HL-60 (cell line): ENCODE measurements at regions not wholly inside any gene's neighbourhood (a gene's known extent, or its start where the extent isn't known, plus 50 kb on each side); places are given as distances from the start of the nearest gene placed in this dataset.

Experiments
- GABPA ChIP-seq: IDR thresholded peaks from 2 replicates; pipeline ENCODE4 v1.6.1; 2012; ENCODE audit warnings: low read depth
- POLR2AphosphoS5 ChIP-seq: IDR thresholded peaks from 2 replicates; pipeline ENCODE4 v1.6.1; 2012; ENCODE audit warnings: low read depth
- TF ChIP-seq, protein P1 (sequence below): IDR thresholded peaks from one replicate; pipeline ENCODE4 v1.5.1; 2011; ENCODE audit warnings: low read length, control low read depth, inconsistent platforms; ENCODE audit not compliant: insufficient read depth
- TF ChIP-seq, protein P2 (sequence below): IDR thresholded peaks from 2 replicates; pipeline ENCODE4 v1.6.1; 2012; ENCODE audit warnings: low read depth; ENCODE audit not compliant: insufficient replicate concordance

DNA sequence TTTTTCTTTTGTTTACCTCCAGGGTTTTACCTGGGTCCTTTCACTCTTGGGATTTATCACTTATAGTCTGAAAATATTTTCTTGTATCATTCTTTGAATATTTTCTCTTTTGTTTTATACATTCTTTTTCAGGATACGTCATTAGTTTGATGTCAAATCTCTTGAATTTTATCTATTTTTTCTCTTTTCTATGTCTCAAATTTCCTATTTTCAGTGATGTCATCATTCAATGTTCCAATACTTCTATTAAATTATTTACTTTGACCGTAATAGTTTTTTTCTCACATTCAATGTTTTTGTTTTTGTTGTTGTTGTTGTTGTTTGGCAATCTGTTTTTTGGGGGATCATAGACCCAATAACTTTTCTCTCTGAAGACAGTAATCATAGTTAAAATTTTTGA, 83.5 kb downstream of the PRR20E start:
- TF ChIP-seq, protein P1, sequence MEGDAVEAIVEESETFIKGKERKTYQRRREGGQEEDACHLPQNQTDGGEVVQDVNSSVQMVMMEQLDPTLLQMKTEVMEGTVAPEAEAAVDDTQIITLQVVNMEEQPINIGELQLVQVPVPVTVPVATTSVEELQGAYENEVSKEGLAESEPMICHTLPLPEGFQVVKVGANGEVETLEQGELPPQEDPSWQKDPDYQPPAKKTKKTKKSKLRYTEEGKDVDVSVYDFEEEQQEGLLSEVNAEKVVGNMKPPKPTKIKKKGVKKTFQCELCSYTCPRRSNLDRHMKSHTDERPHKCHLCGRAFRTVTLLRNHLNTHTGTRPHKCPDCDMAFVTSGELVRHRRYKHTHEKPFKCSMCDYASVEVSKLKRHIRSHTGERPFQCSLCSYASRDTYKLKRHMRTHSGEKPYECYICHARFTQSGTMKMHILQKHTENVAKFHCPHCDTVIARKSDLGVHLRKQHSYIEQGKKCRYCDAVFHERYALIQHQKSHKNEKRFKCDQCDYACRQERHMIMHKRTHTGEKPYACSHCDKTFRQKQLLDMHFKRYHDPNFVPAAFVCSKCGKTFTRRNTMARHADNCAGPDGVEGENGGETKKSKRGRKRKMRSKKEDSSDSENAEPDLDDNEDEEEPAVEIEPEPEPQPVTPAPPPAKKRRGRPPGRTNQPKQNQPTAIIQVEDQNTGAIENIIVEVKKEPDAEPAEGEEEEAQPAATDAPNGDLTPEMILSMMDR: no peak
- TF ChIP-seq, protein P2, sequence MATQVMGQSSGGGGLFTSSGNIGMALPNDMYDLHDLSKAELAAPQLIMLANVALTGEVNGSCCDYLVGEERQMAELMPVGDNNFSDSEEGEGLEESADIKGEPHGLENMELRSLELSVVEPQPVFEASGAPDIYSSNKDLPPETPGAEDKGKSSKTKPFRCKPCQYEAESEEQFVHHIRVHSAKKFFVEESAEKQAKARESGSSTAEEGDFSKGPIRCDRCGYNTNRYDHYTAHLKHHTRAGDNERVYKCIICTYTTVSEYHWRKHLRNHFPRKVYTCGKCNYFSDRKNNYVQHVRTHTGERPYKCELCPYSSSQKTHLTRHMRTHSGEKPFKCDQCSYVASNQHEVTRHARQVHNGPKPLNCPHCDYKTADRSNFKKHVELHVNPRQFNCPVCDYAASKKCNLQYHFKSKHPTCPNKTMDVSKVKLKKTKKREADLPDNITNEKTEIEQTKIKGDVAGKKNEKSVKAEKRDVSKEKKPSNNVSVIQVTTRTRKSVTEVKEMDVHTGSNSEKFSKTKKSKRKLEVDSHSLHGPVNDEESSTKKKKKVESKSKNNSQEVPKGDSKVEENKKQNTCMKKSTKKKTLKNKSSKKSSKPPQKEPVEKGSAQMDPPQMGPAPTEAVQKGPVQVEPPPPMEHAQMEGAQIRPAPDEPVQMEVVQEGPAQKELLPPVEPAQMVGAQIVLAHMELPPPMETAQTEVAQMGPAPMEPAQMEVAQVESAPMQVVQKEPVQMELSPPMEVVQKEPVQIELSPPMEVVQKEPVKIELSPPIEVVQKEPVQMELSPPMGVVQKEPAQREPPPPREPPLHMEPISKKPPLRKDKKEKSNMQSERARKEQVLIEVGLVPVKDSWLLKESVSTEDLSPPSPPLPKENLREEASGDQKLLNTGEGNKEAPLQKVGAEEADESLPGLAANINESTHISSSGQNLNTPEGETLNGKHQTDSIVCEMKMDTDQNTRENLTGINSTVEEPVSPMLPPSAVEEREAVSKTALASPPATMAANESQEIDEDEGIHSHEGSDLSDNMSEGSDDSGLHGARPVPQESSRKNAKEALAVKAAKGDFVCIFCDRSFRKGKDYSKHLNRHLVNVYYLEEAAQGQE: no peak
- TF ChIP-seq POLR2AphosphoS5 (no peak), GABPA (no peak)
